ENCODE measurements at regions not wholly inside any gene's neighbourhood (a gene's known extent, or its start where the extent isn't known, plus 50 kb on each side); places are given as distances from the start of the nearest gene placed in this dataset.

DNA sequence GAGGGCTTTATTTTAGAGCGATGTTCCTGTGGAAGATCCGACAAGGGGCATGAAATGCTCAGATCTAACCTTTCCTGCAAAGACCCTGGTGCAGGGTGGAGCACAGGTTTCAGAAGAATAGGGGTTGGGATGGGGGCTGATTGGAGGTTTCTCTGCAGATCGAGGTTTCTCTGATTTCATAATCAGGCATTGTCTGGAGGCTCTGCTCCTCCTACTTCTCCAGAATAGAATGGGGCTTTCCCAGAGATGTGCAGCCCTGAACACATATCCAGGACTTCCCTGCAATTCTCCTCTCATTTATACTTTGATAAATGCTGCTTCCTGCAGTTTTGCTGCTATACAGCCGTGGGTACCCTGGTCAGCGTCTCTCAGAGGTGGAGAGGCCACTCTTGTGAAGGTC is 397.6 kb upstream of the BOD1L1 start:
- no CpG with 5 or more reads among the region's 5 CpGs for WGBS (ENCODE audit: extremely low coverage, insufficient read length, low lambda C conversion rate)
- H3K9me3 ChIP-seq (ENCODE audit: control insufficient read depth, low read depth, low read length), result no peaks in the 10 kb centered on the region
- H2AK5ac ChIP-seq (ENCODE audit: insufficient read length, low read length), result no peak overlapping the region
- H3K27ac ChIP-seq (ENCODE audit: insufficient read length, low read depth, low read length), result no peak overlapping the region
- H2BK120ac ChIP-seq (ENCODE audit: low read depth, low read length, poor library complexity, severe bottlenecking), result no peak overlapping the region
- TF ChIP-seq, protein P1, sequence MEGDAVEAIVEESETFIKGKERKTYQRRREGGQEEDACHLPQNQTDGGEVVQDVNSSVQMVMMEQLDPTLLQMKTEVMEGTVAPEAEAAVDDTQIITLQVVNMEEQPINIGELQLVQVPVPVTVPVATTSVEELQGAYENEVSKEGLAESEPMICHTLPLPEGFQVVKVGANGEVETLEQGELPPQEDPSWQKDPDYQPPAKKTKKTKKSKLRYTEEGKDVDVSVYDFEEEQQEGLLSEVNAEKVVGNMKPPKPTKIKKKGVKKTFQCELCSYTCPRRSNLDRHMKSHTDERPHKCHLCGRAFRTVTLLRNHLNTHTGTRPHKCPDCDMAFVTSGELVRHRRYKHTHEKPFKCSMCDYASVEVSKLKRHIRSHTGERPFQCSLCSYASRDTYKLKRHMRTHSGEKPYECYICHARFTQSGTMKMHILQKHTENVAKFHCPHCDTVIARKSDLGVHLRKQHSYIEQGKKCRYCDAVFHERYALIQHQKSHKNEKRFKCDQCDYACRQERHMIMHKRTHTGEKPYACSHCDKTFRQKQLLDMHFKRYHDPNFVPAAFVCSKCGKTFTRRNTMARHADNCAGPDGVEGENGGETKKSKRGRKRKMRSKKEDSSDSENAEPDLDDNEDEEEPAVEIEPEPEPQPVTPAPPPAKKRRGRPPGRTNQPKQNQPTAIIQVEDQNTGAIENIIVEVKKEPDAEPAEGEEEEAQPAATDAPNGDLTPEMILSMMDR (conservative IDR thresholded peaks at IDR 0.05), result no peak
- H2BK12ac ChIP-seq (ENCODE audit: insufficient read length, low read depth, low read length), result no peak overlapping the region
- H3K9me3 Mint-ChIP-seq, result no peaks in the 10 kb centered on the region
- no peak overlapping the region for H3K18ac ChIP-seq (ENCODE audit: insufficient read length, low read depth, low read length)
- H3K14ac ChIP-seq (ENCODE audit: insufficient read depth, low read length), result no peak overlapping the region
- H2BK5ac ChIP-seq (ENCODE audit: insufficient read length, low read length), result no peak overlapping the region
- H3K23me2 ChIP-seq (ENCODE audit: insufficient read length, low read depth, low read length, poor library complexity, severe bottlenecking), result no peaks in the 10 kb centered on the region
- H3K4me1 ChIP-seq (ENCODE audit: insufficient read depth, low read length), result no peaks in the 10 kb centered on the region
- H3K79me2 ChIP-seq (ENCODE audit: insufficient read depth, low read length), result no peaks in the 10 kb centered on the region
- H3K79me1 ChIP-seq (ENCODE audit: insufficient read depth, low read depth, low read length, poor library complexity, severe bottlenecking), result no peaks in the 10 kb centered on the region
- no peak overlapping the region for H4K8ac ChIP-seq (replicated peaks; ENCODE audit: insufficient read length, low read depth, low read length)
- peaks cover 3% of the 10 kb centered on the region for H3K27me3 Mint-ChIP-seq (ENCODE audit: low read depth)
- no peak overlapping the region for H3K4me2 ChIP-seq (ENCODE audit: insufficient read depth, insufficient read length, low read length)
- H3K27ac Mint-ChIP-seq, result no peak overlapping the region
- H3K4me1 Mint-ChIP-seq, result peaks cover 12 to 16% of the 10 kb centered on the region in 2 experiments
- H3K56ac ChIP-seq (ENCODE audit: insufficient read length, low read depth, low read length), result no peak overlapping the region
- no peak overlapping the region for H3T11ph ChIP-seq (ENCODE audit: low read length)
- no peak overlapping the region for H2BK15ac ChIP-seq (ENCODE audit: low read depth, low read length)
- no peak overlapping the region for H4K5ac ChIP-seq (ENCODE audit: insufficient read length, low read depth, low read length)
- H4K91ac ChIP-seq (ENCODE audit: insufficient read length, low read depth, low read length), result no peak overlapping the region
- H3K4me3 Mint-ChIP-seq, result no peak overlapping the region
- no peak overlapping the region for H3K4ac ChIP-seq (ENCODE audit: low read depth, low read length)
- H3K9ac ChIP-seq (ENCODE audit: extremely low read depth, insufficient read length, low read length), result no peak overlapping the region
- no peaks in the 10 kb centered on the region for H3K36me3 Mint-ChIP-seq (ENCODE audit: insufficient read depth in 1 of 3, low read depth in 3 of 3)
- H2AFZ ChIP-seq (ENCODE audit: low read length), result no peak overlapping the region
- no peak overlapping the region for H2BK20ac ChIP-seq (ENCODE audit: low read depth, low read length, poor library complexity, severe bottlenecking)
- H3K23ac ChIP-seq (ENCODE audit: insufficient read length, low read depth, low read length), result no peak overlapping the region
- no peak for DNase-seq
- H4K20me1 ChIP-seq (ENCODE audit: control insufficient read depth, insufficient read depth, insufficient read length), result no peaks in the 10 kb centered on the region
- H3K27me3 ChIP-seq (ENCODE audit: insufficient read depth, low read length), result no peaks in the 10 kb centered on the region

Data from H9 (cell line).